IMR-90 (cell line): ENCODE measurements at regions not wholly inside any gene's neighbourhood (a gene's known extent, or its start where the extent isn't known, plus 50 kb on each side); places are given as distances from the start of the nearest gene placed in this dataset.

Experiments used
- ATAC-seq: fragments of 200-7000 bp; cut with Tn5 transposase; 2 replicates; pipeline ENCODE4 v1.9.1; 2020; ENCODE audit warnings: low read depth, mild to moderate bottlenecking, moderate library complexity
- BruUV-seq: library from RNA; stranded (reverse); fragments of 400-500 nt; replicated peaks from 2 replicates; lab custom pipeline; 2021; lab: Mats Ljungman, UMichigan
- CTCF ChIA-PET: fragments of 300-600 bp; formaldehyde crosslinking; extraction: SDS; loops from one replicate; lab custom pipeline; 2021; ENCODE audit warnings: antibody characterized with exemption; lab: Yijun Ruan, JAX
- POLR2A ChIA-PET: fragments of 300-600 bp; sonication (Branson Sonifier 250); formaldehyde crosslinking; loops from one replicate; lab custom pipeline; 2022; ENCODE audit warnings: antibody characterized with exemption; ENCODE audit not compliant: unreplicated experiment; lab: Charles Lee
- DNase-seq: peaks from one replicate; pipeline ENCODE4 v3.0.0; 2013
- H2AFZ ChIP-seq: replicated peaks from 2 replicates; pipeline ENCODE3; 2013; ENCODE audit warnings: low read length, mild to moderate bottlenecking; ENCODE audit not compliant: poor library complexity
- H2AK5ac ChIP-seq: 2 replicates; pipeline ENCODE4 v1.6.1; 2013; ENCODE audit warnings: low read depth, low read length, inconsistent platforms
- H2AK9ac ChIP-seq: replicated peaks from 2 replicates; pipeline ENCODE3; 2013; ENCODE audit warnings: mild to moderate bottlenecking, low read depth, low read length, moderate library complexity; ENCODE audit not compliant: poor library complexity
- H2BK120ac ChIP-seq: 2 replicates; pipeline ENCODE4 v1.6.1; 2013; ENCODE audit warnings: low read depth, low read length, inconsistent platforms
- H2BK15ac ChIP-seq: 3 replicates; pipeline ENCODE4 v1.6.1; 2013; ENCODE audit warnings: low read depth, low read length, inconsistent platforms
- H2BK20ac ChIP-seq: 2 replicates; pipeline ENCODE4 v1.6.1; 2013; ENCODE audit warnings: low read depth, mild to moderate bottlenecking, inconsistent platforms, low read length, moderate library complexity
- H2BK5ac ChIP-seq: 2 replicates; pipeline ENCODE4 v1.6.1; 2013; ENCODE audit warnings: mild to moderate bottlenecking, low read depth, low read length, inconsistent platforms; ENCODE audit not compliant: poor library complexity, severe bottlenecking
- H3K14ac ChIP-seq: replicated peaks from 2 replicates; pipeline ENCODE4 v1.6.1; 2013; ENCODE audit warnings: low read depth, low read length, inconsistent platforms
- H3K18ac ChIP-seq: 2 replicates; pipeline ENCODE4 v1.6.1; 2013; ENCODE audit warnings: low read depth, low read length, control low read depth
- H3K23ac ChIP-seq: 2 replicates; pipeline ENCODE4 v1.6.1; 2013; ENCODE audit warnings: low read depth, low read length, inconsistent platforms
- H3K27ac ChIP-seq: 2 replicates; pipeline ENCODE4 v1.5.1; 2013; ENCODE audit warnings: mild to moderate bottlenecking, control low read depth, low read length; ENCODE audit not compliant: insufficient read depth
- H3K27me3 ChIP-seq: 2 replicates; pipeline ENCODE4 v1.6.1; 2013; ENCODE audit warnings: low read length; ENCODE audit not compliant: control insufficient read depth, insufficient read depth
- H3K36me3 ChIP-seq: 2 replicates; pipeline ENCODE4 v1.6.1; 2013; ENCODE audit warnings: low read length, mixed read lengths; ENCODE audit not compliant: control insufficient read depth, insufficient read depth
- H3K4ac ChIP-seq: 2 replicates; pipeline ENCODE4 v1.6.1; 2013; ENCODE audit warnings: low read depth, low read length, inconsistent platforms
- H3K4me1 ChIP-seq: 2 replicates; pipeline ENCODE4 v1.6.1; 2013; ENCODE audit warnings: low read length, mixed read lengths; ENCODE audit not compliant: control insufficient read depth, insufficient read depth
- H3K4me2 ChIP-seq: 2 replicates; pipeline ENCODE4 v1.6.1; 2013; ENCODE audit warnings: low read depth, mild to moderate bottlenecking, control low read depth, low read length, moderate library complexity
- H3K4me3 ChIP-seq: 2 replicates; pipeline ENCODE4 v1.5.1; 2013; ENCODE audit warnings: low read depth, mild to moderate bottlenecking, control low read depth, low read length, moderate library complexity; ENCODE audit not compliant: insufficient read depth
- H3K56ac ChIP-seq: 2 replicates; pipeline ENCODE4 v1.6.1; 2013; ENCODE audit warnings: low read length, inconsistent platforms; ENCODE audit not compliant: insufficient read depth; ENCODE audit errors: extremely low read depth
- H3K79me1 ChIP-seq, 2 experiments: 2 replicates each; pipeline ENCODE4 v1.6.1; 2013; ENCODE audit warnings: low read length in 2 of 2, inconsistent platforms in 1 of 2, low read depth in 1 of 2
- H3K9ac ChIP-seq: 2 replicates; pipeline ENCODE4 v1.6.1; 2013; ENCODE audit warnings: low read depth, low read length, control low read depth
- H3K9me1 ChIP-seq: 2 replicates; pipeline ENCODE4 v1.6.1; 2013; ENCODE audit warnings: low read length, inconsistent platforms; ENCODE audit not compliant: insufficient read depth
- H3K9me3 ChIP-seq: 2 replicates; pipeline ENCODE4 v1.6.1; 2013; ENCODE audit warnings: low read length; ENCODE audit not compliant: control insufficient read depth, insufficient read depth
- H4K20me1 ChIP-seq: 2 replicates; pipeline ENCODE4 v1.6.1; 2013; ENCODE audit warnings: low read length, inconsistent platforms; ENCODE audit not compliant: insufficient read depth
- H4K5ac ChIP-seq: 2 replicates; pipeline ENCODE4 v1.6.1; 2013; ENCODE audit warnings: mild to moderate bottlenecking, low read depth, low read length, control low read depth
- H4K8ac ChIP-seq, 2 experiments: 2 replicates each; pipeline ENCODE4 v1.6.1; 2013; ENCODE audit warnings: low read depth in 2 of 2, low read length in 2 of 2, control low read depth in 1 of 2, inconsistent platforms in 1 of 2
- H4K91ac ChIP-seq: 2 replicates; pipeline ENCODE4 v1.6.1; 2013; ENCODE audit warnings: low read depth, low read length, inconsistent platforms; ENCODE audit not compliant: insufficient read depth
- BHLHE40 ChIP-seq: fragments of 150-350 bp; IDR thresholded peaks from 2 replicates; pipeline ENCODE4 v1.6.1; 2016; ENCODE audit warnings: mild to moderate bottlenecking, low read depth, low read length
- CHD1 ChIP-seq: IDR thresholded peaks from 2 replicates; pipeline ENCODE4 v1.6.1; 2012; ENCODE audit warnings: low read depth, low read length, improper control_type of control experiment
- ELK1 ChIP-seq: fragments of 150-350 bp; IDR thresholded peaks from 2 replicates; pipeline ENCODE4 v1.6.1; 2016; ENCODE audit warnings: low read depth, mild to moderate bottlenecking, low read length, moderate library complexity, borderline replicate concordance
- FOS ChIP-seq: fragments of 150-350 bp; IDR thresholded peaks from 2 replicates; pipeline ENCODE4 v1.6.1; 2016; ENCODE audit warnings: low read depth, low read length
- MAFK ChIP-seq: IDR thresholded peaks from 2 replicates; pipeline ENCODE4 v1.6.1; 2012; ENCODE audit warnings: low read depth, low read length, improper control_type of control experiment
- MAZ ChIP-seq: IDR thresholded peaks from 2 replicates; pipeline ENCODE4 v1.6.1; 2012; ENCODE audit warnings: low read depth, mild to moderate bottlenecking, low read length, improper control_type of control experiment, moderate library complexity, borderline replicate concordance
- NFE2L2 ChIP-seq: fragments of 150-350 bp; IDR thresholded peaks from 2 replicates; pipeline ENCODE4 v1.6.1; 2016; ENCODE audit warnings: low read depth, mild to moderate bottlenecking, low read length
- POLR2A ChIP-seq: IDR thresholded peaks from 2 replicates; pipeline ENCODE4 v1.6.1; 2012; ENCODE audit warnings: mild to moderate bottlenecking, low read depth, low read length
- RCOR1 ChIP-seq: IDR thresholded peaks from 2 replicates; pipeline ENCODE4 v1.6.1; 2012; ENCODE audit warnings: mild to moderate bottlenecking, low read length, improper control_type of control experiment; ENCODE audit not compliant: insufficient replicate concordance
- RFX5 ChIP-seq: IDR thresholded peaks from 2 replicates; pipeline ENCODE4 v1.8.0; 2012; ENCODE audit warnings: low read depth, mild to moderate bottlenecking, low read length, moderate library complexity
- SMC3 ChIP-seq: fragments of 150-350 bp; IDR thresholded peaks from 2 replicates; pipeline ENCODE4 v1.6.1; 2016; ENCODE audit warnings: low read depth, mild to moderate bottlenecking, antibody characterized with exemption, low read length, moderate library complexity
- WGBS, 2 experiments: methylation state at CpG; one replicate each; pipeline versions ENCODE4 v1.1.5 to v1.1.7; 2013; ENCODE audit warnings: missing lambda C conversion rate in 2 of 2; ENCODE audit not compliant: insufficient read length in 1 of 2; ENCODE audit errors: extremely low coverage in 2 of 2; 5-methylcytosine and 5-hydroxymethylcytosine counted together
- dilution Hi-C: fragments of 300-500 bp; cut with HindIII; formaldehyde crosslinking; loops from one replicate; pipeline ENCODE4 v1.14.3; 2018; ENCODE audit warnings: low sequenced_read_pairs; ENCODE audit not compliant: unreplicated experiment
- in situ Hi-C: fragments of 300-500 bp; cut with MboI; formaldehyde crosslinking; loops from 3 replicates; pipeline ENCODE4 v1.14.3; 2019; ENCODE audit warnings: low sequenced_read_pairs, inconsistent platforms, mixed read lengths
- intact Hi-C: fragments of 100-400 bp; cut with micrococcal nuclease; formaldehyde crosslinking; loops from 2 replicates; pipeline ENCODE4 v1.10.0; 2022
- TF ChIP-seq, protein P1 (sequence below): conservative IDR thresholded peaks from 2 replicates; pipeline ENCODE4 v1.5.1; 2012; ENCODE audit warnings: mild to moderate bottlenecking, low read depth, low read length, improper control_type of control experiment
- TF ChIP-seq, protein P2 (sequence below): fragments of 150-350 bp; IDR thresholded peaks from 2 replicates; pipeline ENCODE4 v1.6.1; 2017; ENCODE audit warnings: mild to moderate bottlenecking, antibody characterized with exemption, low read length, low read depth

- Histone ChIP-seq H2AK9ac (no peak overlapping the region), H4K5ac (no peak overlapping the region), H3K79me1 (no peaks in the 10 kb centered on the region), H3K27ac (no peak overlapping the region), H3K4ac (no peak overlapping the region), H3K4me1 (peaks cover 2% of the 10 kb centered on the region), H3K9me1 (no peaks in the 10 kb centered on the region), H4K20me1 (no peaks in the 10 kb centered on the region), H3K4me2 (peak overlapping the region; percentile 55; the same call in 1 of the 2 replicates), H2BK20ac (0 out of 2 replicates have a peak overlapping the region, but pooled peaks have one; percentile 17), H2BK120ac (no peak overlapping the region), H3K14ac (no peak overlapping the region), H3K27me3 (no peaks in the 10 kb centered on the region), H4K91ac (no peak overlapping the region), H3K18ac (no peak overlapping the region), H3K4me3 (no peak overlapping the region), H2BK5ac (no peak overlapping the region), H3K56ac (no peak overlapping the region), H3K9ac (no peak overlapping the region; the same call in 1 of the 2 replicates), H2BK15ac (no peak overlapping the region), H3K36me3 (no peaks in the 10 kb centered on the region), H3K9me3 (no peaks in the 10 kb centered on the region), H4K8ac (no peak overlapping the region), H3K23ac (no peak overlapping the region), H2AFZ (no peak overlapping the region), H2AK5ac (no peak overlapping the region)
- dilution Hi-C loops = no loop called here
- intact Hi-C loops = loop anchor here (1.0 to 5.0 kb wide), 5 partner anchors 287 to 1134 kb away; no protein-coding TSS in a partner anchor
- no TSS peak for BruUV-seq
- in situ Hi-C loops = loop anchor here (10.0 to 25.0 kb wide), 2 partner anchors 648 to 980 kb away; partner anchors contain the start of gene OPN5
- ChIA-PET POLR2A (no interaction called here), CTCF (interaction anchor here (0.6 to 1.9 kb wide), 5 partner anchors 677 to 977 kb away, joined by 3 to 8 read pairs (median 4); no protein-coding TSS in a partner anchor)
- TF ChIP-seq, protein P1, sequence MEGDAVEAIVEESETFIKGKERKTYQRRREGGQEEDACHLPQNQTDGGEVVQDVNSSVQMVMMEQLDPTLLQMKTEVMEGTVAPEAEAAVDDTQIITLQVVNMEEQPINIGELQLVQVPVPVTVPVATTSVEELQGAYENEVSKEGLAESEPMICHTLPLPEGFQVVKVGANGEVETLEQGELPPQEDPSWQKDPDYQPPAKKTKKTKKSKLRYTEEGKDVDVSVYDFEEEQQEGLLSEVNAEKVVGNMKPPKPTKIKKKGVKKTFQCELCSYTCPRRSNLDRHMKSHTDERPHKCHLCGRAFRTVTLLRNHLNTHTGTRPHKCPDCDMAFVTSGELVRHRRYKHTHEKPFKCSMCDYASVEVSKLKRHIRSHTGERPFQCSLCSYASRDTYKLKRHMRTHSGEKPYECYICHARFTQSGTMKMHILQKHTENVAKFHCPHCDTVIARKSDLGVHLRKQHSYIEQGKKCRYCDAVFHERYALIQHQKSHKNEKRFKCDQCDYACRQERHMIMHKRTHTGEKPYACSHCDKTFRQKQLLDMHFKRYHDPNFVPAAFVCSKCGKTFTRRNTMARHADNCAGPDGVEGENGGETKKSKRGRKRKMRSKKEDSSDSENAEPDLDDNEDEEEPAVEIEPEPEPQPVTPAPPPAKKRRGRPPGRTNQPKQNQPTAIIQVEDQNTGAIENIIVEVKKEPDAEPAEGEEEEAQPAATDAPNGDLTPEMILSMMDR = no peak
- TF ChIP-seq POLR2A (no peak), FOS (no peak), MAFK (no peak), MAZ (no peak), ELK1 (no peak), SMC3 (no peak), CHD1 (no peak), BHLHE40 (no peak), RFX5 (no peak), NFE2L2 (no peak), RCOR1 (no peak)
- TF ChIP-seq, protein P2, sequence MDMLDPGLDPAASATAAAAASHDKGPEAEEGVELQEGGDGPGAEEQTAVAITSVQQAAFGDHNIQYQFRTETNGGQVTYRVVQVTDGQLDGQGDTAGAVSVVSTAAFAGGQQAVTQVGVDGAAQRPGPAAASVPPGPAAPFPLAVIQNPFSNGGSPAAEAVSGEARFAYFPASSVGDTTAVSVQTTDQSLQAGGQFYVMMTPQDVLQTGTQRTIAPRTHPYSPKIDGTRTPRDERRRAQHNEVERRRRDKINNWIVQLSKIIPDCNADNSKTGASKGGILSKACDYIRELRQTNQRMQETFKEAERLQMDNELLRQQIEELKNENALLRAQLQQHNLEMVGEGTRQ = no peak
- WGBS, 2 experiments = no CpG with 5 or more reads among the region's 6 CpGs
- ATAC-seq = peak; percentile 35; the same call in 1 of the 2 replicates
- peak; percentile 33 for DNase-seq
Observed at GRCh38 chr6:48764286-48765044, 653.5 kb upstream of the PTCHD4 start.
